ENCODE measurements at regions not wholly inside any gene's neighbourhood (a gene's known extent, or its start where the extent isn't known, plus 50 kb on each side); places are given as distances from the start of the nearest gene placed in this dataset.

DNA sequence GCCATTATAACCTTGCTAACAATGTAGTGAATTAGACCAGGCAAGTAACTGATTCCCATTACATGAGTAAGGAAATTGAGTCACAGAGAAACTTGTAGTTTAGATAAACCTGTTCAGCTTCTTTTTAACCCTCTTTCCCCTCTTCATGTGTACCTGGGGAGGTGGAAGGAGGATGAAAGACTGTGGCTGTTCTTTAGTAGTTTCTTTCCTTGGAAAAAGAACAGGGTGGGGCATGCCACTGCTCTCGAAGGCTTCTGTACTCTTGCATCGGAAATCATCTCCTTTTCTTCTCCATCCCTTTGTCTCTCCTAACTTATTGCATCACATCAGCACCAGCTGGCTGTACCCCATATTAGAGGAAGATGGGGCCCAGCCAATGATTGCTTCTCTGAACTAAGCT lies 171.4 kb downstream of the PPARGC1A start:
- TF ChIP-seq, protein P1, sequence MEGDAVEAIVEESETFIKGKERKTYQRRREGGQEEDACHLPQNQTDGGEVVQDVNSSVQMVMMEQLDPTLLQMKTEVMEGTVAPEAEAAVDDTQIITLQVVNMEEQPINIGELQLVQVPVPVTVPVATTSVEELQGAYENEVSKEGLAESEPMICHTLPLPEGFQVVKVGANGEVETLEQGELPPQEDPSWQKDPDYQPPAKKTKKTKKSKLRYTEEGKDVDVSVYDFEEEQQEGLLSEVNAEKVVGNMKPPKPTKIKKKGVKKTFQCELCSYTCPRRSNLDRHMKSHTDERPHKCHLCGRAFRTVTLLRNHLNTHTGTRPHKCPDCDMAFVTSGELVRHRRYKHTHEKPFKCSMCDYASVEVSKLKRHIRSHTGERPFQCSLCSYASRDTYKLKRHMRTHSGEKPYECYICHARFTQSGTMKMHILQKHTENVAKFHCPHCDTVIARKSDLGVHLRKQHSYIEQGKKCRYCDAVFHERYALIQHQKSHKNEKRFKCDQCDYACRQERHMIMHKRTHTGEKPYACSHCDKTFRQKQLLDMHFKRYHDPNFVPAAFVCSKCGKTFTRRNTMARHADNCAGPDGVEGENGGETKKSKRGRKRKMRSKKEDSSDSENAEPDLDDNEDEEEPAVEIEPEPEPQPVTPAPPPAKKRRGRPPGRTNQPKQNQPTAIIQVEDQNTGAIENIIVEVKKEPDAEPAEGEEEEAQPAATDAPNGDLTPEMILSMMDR (IDR thresholded peaks at IDR 0.05; ENCODE audit: low read length): no peak
- no peak for TF ChIP-seq EZH2 (optimal IDR thresholded peaks at IDR 0.05; ENCODE audit: low read depth, low read length)
